Right ventricle myocardium superior (tissue), 1 donor: ENCODE measurements at regions not wholly inside any gene's neighbourhood (a gene's known extent, or its start where the extent isn't known, plus 50 kb on each side); places are given as distances from the start of the nearest gene placed in this dataset.

ENCODE experiments used
- ATAC-seq: fragments of 200-7000 bp; cut with Tn5 transposase; one replicate; pipeline ENCODE4 v1.9.1; 2020; ENCODE audit warnings: mild to moderate bottlenecking; ENCODE audit not compliant: poor library complexity
- DNase-seq: peaks from one replicate; pipeline ENCODE4 v3.0.0-alpha.2; 2020
- intact Hi-C: fragments of 100-400 bp; cut with DNase I; formaldehyde crosslinking; loops from one replicate; pipeline ENCODE4 v1.11.2; 2022
- donor health status: DM: no; HTN: yes; CAD: no; lungs with severe emphysema.

- intact Hi-C loops, result loop anchor here (10.0 kb wide), 1 partner anchor 53 kb away; no protein-coding TSS in a partner anchor
- ATAC-seq, result no peak
- no peak for DNase-seq
Observed at GRCh38 chrX:40192196-40192595, 94.4 kb upstream of the BCOR start.

GRCh38 chrX:40189637-40190036, 91.9 kb upstream of the BCOR start:
- DNase-seq (no peak), ATAC-seq (no peak)
- intact Hi-C loops, result loop anchor here (10.0 kb wide), 1 partner anchor 55 kb away; no protein-coding TSS in a partner anchor

GRCh38 chrX:40188573-40189417, 91.0 kb upstream of the BCOR start:
- ATAC-seq, result no peak
- intact Hi-C loops, result no loop called here
- no peak for DNase-seq

- DNase-seq (no peak), ATAC-seq (no peak)
- intact Hi-C loops, result no loop called here
Observed at GRCh38 chrX:40184968-40185367, 87.2 kb upstream of the BCOR start.

GRCh38 chrX:40182615-40183014, 84.9 kb upstream of the BCOR start:
- ATAC-seq (no peak), DNase-seq (no peak)
- intact Hi-C loops, result no loop called here

- ATAC-seq (no peak), DNase-seq (no peak)
- intact Hi-C loops, result no loop called here
Observed at GRCh38 chrX:40182095-40182494, 84.3 kb upstream of the BCOR start.

GRCh38 chrX:40179283-40179682, 81.5 kb upstream of the BCOR start:
- ATAC-seq (no peak), DNase-seq (no peak)
- intact Hi-C loops, result no loop called here

GRCh38 chrX:40177942-40178715, 80.4 kb upstream of the BCOR start:
- intact Hi-C loops, result no loop called here
- DNase-seq (no peak), ATAC-seq (no peak)

- intact Hi-C loops, result no loop called here
- no peak for DNase-seq
- ATAC-seq, result no peak
Observed at GRCh38 chrX:40177489-40177888, 79.7 kb upstream of the BCOR start.

- intact Hi-C loops, result no loop called here
- DNase-seq, result peak; percentile 52
- ATAC-seq, result no peak
Observed at GRCh38 chrX:40177117-40177430, 79.3 kb upstream of the BCOR start.

- ATAC-seq (peak; percentile 67), DNase-seq (peak; percentile 82)
- intact Hi-C loops, result no loop called here
Observed at GRCh38 chrX:40176351-40177116, 78.8 kb upstream of the BCOR start.

GRCh38 chrX:40175511-40176350, 78.0 kb upstream of the BCOR start:
- ATAC-seq, result peak; percentile 62
- peak; percentile 85 for DNase-seq
- intact Hi-C loops, result no loop called here

- DNase-seq, result peak; percentile 67
- ATAC-seq, result peak; percentile 46
- intact Hi-C loops, result no loop called here
Observed at GRCh38 chrX:40174854-40175510, 77.2 kb upstream of the BCOR start.

GRCh38 chrX:40174001-40174853, 76.5 kb upstream of the BCOR start:
- intact Hi-C loops, result no loop called here
- peak; percentile 51 for DNase-seq
- no peak for ATAC-seq

- ATAC-seq (no peak), DNase-seq (no peak)
- intact Hi-C loops, result loop anchor here (2.0 kb wide), 1 partner anchor 65 kb away; no protein-coding TSS in a partner anchor
Observed at GRCh38 chrX:40173143-40174000, 75.6 kb upstream of the BCOR start.
